ENCODE measurements at regions not wholly inside any gene's neighbourhood (a gene's known extent, or its start where the extent isn't known, plus 50 kb on each side); places are given as distances from the start of the nearest gene placed in this dataset.

DNA sequence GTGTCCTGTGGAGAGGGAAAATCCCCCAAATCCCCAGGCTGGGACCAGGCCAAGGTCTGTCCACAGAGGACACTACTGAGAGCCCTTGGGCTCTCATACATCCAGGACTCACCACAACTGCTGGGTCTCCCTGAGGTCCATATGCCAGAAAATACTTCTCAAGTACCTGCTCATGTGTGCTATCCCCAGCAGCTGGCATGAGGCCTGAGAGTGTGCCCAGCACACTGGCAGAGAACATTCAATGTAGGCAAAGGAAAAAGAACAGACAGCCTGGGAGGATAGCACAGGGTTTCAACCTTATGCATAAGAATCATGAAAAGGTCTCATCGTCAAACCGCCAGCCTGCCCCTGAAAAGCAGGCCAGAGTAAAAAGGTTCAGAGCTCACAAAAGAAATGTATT, 154.1 kb upstream of the TAS2R1 start:
- H4K20me1 ChIP-seq (ENCODE audit: insufficient read depth): no peaks in the 10 kb centered on the region
- RAD21 ChIA-PET (ENCODE audit: low non-redundant PET in 1 of 2, low total read pairs in 2 of 2, uncharacterized antibody in 2 of 2, unreplicated experiment in 2 of 2): no interaction called here
- no peaks in the 10 kb centered on the region for H3K4me1 ChIP-seq (ENCODE audit: control insufficient read depth in 1 of 2, insufficient read depth in 2 of 2, low read length in 2 of 2)
- no peak overlapping the region for H3K4me2 ChIP-seq (ENCODE audit: low read length)
- CTCF ChIA-PET: no interaction called here
- H3K27me3 ChIP-seq (ENCODE audit: insufficient read depth, low read length): no peaks in the 10 kb centered on the region
- no peak overlapping the region for H3K4me3 ChIP-seq (replicated peaks in 1 of 2; ENCODE audit: low read depth in 1 of 2, low read length in 2 of 2)
- no peak overlapping the region for H3K9ac ChIP-seq (ENCODE audit: low read length)
- no peak for ATAC-seq
- no peaks in the 10 kb centered on the region for H3K79me2 ChIP-seq (ENCODE audit: insufficient read depth, low read length)
- no peaks in the 10 kb centered on the region for H3K9me2 ChIP-seq (ENCODE audit: insufficient read depth)
- no peak overlapping the region for H2AFZ ChIP-seq (ENCODE audit: low read depth, low read length, poor library complexity, severe bottlenecking)
- POLR2A ChIA-PET: no interaction called here
- intact Hi-C loops (cut with micrococcal nuclease): no loop called here
- BruUV-seq (replicated peaks): no TSS peak
- TF ChIP-seq CEBPB (IDR thresholded peaks at IDR 0.05; ENCODE audit: low read depth) (no peak), ZFX (IDR thresholded peaks at IDR 0.05) (no peak), RAD21 (IDR thresholded peaks at IDR 0.05; ENCODE audit: low read depth) (no peak), YY1 (IDR thresholded peaks at IDR 0.05; ENCODE audit: extremely low read depth, insufficient replicate concordance, low read depth, low read length) (no peak), EZH2phosphoT487 (IDR thresholded peaks at IDR 0.05; ENCODE audit: borderline replicate concordance) (no peak), POLR2AphosphoS5 (IDR thresholded peaks at IDR 0.05; ENCODE audit: low read depth, low read length) (no peak), EGR1 (IDR thresholded peaks at IDR 0.05; ENCODE audit: low read depth) (no peak), ZNF274 (IDR thresholded peaks at IDR 0.05; ENCODE audit: low read depth, low read length) (no peak), SIN3A (IDR thresholded peaks at IDR 0.05; ENCODE audit: low read depth) (no peak), EZH2 (IDR thresholded peaks at IDR 0.05) (no peak), POLR2A (IDR thresholded peaks at IDR 0.05; ENCODE audit: borderline replicate concordance, extremely low read depth, insufficient read depth, insufficient read length) (no peak)
- TF ChIP-seq, protein P1, sequence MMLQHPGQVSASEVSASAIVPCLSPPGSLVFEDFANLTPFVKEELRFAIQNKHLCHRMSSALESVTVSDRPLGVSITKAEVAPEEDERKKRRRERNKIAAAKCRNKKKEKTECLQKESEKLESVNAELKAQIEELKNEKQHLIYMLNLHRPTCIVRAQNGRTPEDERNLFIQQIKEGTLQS (IDR thresholded peaks at IDR 0.05): no peak
- TF ChIP-seq, protein P2, sequence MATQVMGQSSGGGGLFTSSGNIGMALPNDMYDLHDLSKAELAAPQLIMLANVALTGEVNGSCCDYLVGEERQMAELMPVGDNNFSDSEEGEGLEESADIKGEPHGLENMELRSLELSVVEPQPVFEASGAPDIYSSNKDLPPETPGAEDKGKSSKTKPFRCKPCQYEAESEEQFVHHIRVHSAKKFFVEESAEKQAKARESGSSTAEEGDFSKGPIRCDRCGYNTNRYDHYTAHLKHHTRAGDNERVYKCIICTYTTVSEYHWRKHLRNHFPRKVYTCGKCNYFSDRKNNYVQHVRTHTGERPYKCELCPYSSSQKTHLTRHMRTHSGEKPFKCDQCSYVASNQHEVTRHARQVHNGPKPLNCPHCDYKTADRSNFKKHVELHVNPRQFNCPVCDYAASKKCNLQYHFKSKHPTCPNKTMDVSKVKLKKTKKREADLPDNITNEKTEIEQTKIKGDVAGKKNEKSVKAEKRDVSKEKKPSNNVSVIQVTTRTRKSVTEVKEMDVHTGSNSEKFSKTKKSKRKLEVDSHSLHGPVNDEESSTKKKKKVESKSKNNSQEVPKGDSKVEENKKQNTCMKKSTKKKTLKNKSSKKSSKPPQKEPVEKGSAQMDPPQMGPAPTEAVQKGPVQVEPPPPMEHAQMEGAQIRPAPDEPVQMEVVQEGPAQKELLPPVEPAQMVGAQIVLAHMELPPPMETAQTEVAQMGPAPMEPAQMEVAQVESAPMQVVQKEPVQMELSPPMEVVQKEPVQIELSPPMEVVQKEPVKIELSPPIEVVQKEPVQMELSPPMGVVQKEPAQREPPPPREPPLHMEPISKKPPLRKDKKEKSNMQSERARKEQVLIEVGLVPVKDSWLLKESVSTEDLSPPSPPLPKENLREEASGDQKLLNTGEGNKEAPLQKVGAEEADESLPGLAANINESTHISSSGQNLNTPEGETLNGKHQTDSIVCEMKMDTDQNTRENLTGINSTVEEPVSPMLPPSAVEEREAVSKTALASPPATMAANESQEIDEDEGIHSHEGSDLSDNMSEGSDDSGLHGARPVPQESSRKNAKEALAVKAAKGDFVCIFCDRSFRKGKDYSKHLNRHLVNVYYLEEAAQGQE (IDR thresholded peaks at IDR 0.05; ENCODE audit: low read depth): no peak
- DNase-seq (ENCODE audit: low read depth, low spot score): no peak
- no peaks in the 10 kb centered on the region for H3K36me3 ChIP-seq (ENCODE audit: control insufficient read depth in 1 of 2, insufficient read depth in 2 of 2, low read length in 2 of 2)
- H3K27ac ChIP-seq (ENCODE audit: low read depth, low read length): no peak overlapping the region
- H3K9me3 ChIP-seq (ENCODE audit: control insufficient read depth in 1 of 2, insufficient read depth in 1 of 2, low read depth in 1 of 2, low read length in 2 of 2): no peaks in the 10 kb centered on the region
